ENCODE measurements at regions not wholly inside any gene's neighbourhood (a gene's known extent, or its start where the extent isn't known, plus 50 kb on each side); places are given as distances from the start of the nearest gene placed in this dataset.

DNA sequence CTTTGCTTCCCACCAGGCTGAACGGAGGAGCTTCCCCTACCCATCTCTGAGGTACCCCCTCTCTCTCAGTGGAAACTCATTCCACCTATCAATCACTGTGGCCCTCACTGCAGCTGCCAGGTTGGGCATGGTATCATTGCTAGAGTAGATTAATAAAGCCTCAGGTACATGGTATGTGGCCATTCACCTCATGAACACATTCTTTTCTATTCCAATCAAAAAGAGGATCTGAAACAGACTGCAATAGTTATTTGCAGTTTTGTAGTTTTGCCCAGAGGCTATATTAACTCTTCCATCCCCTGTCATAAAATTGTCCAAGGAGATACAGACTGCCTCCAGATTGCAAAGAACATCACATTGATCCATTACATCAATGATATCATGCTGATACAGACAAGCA is 85.8 kb upstream of the MVB12B start:
- TF ChIP-seq EZH2 (IDR thresholded peaks at IDR 0.05; ENCODE audit: low read length, missing control alignments) = no peak
- TF ChIP-seq, protein P1, sequence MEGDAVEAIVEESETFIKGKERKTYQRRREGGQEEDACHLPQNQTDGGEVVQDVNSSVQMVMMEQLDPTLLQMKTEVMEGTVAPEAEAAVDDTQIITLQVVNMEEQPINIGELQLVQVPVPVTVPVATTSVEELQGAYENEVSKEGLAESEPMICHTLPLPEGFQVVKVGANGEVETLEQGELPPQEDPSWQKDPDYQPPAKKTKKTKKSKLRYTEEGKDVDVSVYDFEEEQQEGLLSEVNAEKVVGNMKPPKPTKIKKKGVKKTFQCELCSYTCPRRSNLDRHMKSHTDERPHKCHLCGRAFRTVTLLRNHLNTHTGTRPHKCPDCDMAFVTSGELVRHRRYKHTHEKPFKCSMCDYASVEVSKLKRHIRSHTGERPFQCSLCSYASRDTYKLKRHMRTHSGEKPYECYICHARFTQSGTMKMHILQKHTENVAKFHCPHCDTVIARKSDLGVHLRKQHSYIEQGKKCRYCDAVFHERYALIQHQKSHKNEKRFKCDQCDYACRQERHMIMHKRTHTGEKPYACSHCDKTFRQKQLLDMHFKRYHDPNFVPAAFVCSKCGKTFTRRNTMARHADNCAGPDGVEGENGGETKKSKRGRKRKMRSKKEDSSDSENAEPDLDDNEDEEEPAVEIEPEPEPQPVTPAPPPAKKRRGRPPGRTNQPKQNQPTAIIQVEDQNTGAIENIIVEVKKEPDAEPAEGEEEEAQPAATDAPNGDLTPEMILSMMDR (conservative IDR thresholded peaks at IDR 0.05 in 1 of 2, IDR thresholded peaks at IDR 0.05 in 1 of 2; ENCODE audit: low read depth in 1 of 2, low read length in 2 of 2) = no peak

All from fibroblast of lung (primary cell).